ENCODE measurements at regions not wholly inside any gene's neighbourhood (a gene's known extent, or its start where the extent isn't known, plus 50 kb on each side); places are given as distances from the start of the nearest gene placed in this dataset.
"Not testable (repeated sequence)": the region's sequence is repeated elsewhere in the genome, so short reads cannot be mapped to it uniquely, and the experiment has no call there.

DNA sequence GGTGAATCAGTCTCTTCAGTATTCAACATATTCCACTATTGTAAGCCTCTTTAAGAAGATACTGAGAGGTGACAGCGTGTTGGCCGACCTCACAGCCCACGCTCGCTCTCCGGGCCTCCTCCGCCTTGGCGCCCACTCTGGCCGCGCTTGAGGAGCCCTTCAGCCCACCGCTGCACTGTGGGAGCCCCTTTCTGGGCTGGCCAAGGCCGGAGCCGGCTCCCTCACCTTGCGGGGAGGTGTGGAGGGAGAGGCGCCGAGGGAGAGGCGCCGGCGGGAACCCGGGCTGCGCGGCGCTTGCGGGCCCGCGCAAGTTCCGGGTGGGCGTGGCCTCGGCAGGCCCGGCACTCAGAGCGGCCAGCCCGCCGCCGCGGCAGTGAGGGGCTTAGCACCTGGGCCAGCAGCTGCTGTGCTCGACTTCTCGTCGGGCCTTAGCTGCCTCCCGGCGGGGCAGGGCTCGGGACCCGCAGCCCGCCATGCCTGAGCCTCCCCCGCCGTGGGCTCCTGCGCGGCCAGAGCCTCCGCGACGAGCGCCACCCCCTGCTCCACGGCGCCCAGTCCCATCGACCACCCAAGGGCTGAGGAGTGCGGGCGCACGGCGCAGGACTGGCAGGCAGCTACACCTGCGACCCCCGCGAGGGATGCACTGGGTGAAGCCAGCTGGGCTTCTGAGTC is 306.4 kb downstream of the SEMA3D start:
- not testable (repeated sequence) for DNase-seq (ENCODE audit: low read depth in 2 of 2)

DNA sequence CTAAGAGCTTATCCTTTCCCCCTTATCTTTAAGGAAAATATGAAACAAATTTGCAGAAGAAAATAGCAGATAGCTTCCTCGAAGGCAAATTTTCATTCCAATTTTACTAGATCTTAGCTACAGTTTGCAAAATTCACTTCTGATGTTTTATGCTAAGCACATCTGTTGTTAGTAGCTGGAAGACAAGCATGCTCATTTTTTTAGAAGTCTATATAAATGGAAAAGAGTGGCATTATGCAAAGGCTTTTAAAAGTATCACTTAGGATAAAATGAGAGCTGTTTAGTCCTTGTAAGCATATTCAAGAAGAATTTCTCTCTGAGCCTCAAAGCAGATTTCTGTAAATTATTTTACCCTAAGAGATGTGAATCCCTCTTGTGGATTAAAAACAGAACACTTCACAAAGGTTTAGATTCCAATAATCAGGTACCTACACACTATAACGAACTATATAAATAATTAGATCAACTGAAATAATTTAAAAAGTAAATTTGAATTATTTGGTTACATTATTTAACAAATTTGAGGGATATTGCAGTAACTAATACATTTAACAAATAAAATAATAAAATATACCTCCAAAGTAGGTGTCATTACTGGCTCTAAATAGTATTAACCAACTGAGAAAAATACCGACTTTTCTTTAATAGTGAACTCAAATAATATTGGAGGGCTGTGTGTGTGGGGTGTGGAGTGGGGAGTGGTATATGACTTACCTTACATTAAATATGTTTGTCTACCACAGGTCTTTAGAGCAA is 307.1 kb downstream of the SEMA3D start:
- DNase-seq (ENCODE audit: low read depth in 2 of 2) = no peak

DNA sequence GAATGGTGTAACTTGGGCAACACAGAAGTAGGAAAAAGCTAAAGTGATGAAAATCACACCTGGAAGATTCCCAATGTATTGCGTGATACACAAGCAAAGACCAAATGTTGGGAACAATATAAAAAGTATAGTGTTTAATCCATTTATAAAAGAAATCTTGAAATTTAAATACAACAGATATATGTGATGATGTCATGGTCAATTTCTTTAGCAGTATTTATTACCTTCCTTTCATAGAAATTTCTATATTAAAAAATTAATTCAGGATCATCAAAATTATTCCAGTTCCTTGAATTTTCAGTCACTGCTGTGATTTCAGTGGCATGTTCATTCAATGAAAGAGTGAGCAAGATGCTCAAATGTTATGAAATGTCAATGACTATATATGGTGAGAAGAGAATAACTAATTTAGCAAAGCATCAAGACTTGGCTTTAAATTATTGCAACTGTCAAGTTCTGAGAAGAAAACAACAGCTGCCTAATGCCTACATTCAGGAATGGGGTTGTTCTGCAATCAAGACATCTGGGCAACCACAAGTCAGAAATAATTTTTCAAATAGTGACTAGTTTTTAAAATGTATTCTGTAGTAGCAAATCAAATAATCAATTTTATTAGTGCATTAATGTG is 308.8 kb downstream of the SEMA3D start:
- DNase-seq (ENCODE audit: low read depth in 2 of 2) = no peak

DNA sequence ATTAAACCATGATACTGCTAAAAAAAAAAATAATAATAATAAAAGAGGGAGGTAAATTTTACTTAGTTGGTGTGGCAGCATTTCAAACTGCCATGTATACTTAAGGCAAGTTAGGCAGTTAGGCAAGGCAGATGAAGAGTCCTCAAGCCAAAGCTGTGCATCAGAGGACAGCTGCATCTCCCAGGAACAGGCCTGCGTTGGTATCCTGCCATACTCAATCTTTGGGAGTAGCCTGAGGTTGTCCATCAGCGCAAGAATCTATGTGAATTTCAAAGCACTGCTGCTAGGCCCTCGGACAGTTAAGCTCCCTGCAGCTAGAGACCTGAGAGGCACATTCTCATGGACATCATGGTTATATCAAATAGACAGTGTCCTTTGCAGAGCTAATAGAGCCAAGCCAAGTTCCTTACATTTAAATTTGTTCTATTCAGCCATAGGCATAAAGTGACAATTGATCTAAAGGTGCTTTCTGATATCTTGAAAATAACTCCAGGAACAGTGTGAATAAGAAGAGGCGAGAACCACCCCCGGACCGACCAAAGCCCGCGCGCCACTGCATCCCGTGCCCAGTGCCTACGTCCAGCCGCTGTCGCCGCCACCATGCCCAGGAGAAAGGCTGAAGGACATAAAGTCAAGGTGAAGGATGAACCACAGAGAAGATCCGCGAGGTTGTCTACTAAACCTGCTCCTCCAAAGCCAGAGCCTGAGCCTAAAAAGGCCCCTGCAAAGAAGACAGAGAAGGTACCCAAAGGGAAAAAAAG is 310.6 kb downstream of the SEMA3D start:
- no peak for DNase-seq (ENCODE audit: low read depth in 2 of 2)

DNA sequence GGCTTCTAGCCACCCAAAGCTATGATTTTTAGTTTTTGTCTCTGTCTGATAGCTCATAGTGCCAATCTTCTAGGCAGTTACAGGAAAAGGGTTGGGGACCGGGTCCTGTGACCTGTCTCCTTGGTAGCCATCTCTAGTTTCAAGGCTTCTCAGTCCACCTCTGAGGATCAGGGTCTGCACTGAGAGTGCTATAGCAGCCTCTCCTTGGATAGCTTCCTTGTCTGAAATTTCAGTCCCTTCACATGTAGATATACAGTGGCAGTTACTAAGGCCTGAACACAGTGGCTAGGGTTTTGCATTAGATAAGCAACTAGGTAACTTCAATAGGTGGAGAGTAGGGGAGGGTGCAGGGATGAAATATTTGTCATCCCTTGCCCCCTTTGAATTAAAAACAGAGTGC is 321.3 kb downstream of the SEMA3D start:
- DNase-seq (ENCODE audit: low read depth in 2 of 2) = no peak

DNA sequence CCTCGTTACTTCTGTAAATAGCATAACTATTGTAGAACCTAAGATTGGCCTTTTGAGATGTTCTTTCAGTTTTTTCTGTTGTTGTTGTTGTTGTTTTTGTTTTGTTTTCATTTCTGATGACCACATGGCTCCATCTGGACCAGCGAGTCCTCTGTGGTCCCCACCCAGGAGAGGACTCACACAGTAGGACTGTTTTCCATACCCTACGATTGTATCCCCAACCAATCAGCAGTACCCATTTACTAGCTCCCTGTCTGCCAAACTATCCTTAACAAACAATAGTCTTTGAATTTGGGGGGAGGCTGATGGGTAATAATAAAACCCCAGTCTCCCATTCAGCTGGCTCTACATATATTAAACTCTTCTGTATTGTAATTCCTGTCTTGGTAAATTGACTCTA is 329.5 kb downstream of the SEMA3D start:
- DNase-seq (ENCODE audit: low read depth in 2 of 2) = no peak

DNA sequence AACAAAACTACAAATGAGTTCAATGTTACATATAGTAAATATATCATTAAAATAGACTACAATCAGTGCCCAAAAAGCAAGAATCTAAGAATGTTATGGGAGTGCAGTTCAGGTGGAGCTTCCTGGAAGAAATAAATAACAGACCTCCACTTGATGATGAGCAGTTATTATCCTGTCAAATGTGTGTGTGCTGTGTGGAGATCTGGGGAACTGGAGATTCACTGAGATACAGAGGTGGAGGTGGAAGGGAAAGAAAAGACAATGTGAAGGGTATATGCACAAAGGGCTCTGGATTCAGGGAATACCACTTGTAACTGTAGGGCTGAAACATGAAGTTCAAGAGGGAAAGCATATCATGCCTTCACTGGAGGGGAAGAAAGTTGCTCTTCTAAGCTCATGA is 331.1 kb downstream of the SEMA3D start:
- no peak for DNase-seq (ENCODE audit: low read depth in 2 of 2)

DNA sequence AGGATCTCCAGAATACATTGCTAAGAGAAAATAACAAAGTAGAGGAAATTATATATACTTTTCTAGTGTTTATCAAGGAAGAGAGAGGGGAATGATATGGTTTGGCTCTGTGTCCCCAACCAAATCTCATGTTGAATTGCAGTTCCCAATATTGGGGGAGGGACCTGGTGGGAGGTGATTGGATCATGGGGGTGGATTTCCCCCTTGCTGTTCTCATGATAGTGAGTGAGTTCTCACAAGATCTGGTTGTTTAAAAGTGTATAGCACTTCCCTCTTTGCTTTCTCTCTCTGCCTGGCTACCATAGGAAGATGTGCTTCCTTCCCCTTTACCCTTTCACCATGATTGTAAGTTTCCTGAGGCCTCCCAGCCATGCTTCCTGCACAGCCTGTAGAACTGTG is 337.9 kb downstream of the SEMA3D start:
- DNase-seq (ENCODE audit: low read depth in 2 of 2) = not testable (repeated sequence)

DNA sequence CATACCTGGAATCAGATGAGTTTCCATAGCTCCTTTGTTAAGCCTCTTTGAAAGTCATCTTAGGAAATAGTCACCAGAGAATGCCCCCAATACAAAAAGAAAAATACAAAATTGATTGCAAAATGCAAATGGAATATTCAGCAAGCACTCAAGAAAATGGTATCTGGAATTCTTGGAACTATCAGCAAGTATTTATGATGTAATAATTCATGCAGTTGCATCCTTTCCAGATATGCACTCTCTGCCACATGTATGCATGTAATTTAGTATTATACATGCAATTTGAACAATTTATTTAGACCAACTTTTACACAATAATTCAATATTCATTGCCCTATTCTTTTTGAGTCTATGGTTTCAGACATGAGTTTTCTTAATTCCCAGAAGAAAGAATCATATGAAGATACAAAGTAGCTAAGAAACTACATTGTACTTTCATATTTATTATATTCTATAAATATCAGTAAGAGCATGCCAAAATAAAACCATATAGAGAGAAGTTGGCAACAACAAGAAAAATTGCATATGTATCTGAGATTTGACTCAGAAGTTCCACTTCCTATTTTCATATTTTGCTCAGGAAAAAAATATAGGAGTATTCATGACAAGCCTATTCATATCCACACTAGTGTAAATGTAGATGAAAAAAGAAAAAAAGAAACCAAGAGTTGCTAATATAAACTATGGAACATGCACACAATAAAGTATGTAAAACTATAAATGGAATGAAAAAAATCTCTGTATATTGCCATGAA is 338.5 kb downstream of the SEMA3D start:
- DNase-seq (ENCODE audit: low read depth in 2 of 2) = peak in 1 of 2 donors; percentile 2

DNA sequence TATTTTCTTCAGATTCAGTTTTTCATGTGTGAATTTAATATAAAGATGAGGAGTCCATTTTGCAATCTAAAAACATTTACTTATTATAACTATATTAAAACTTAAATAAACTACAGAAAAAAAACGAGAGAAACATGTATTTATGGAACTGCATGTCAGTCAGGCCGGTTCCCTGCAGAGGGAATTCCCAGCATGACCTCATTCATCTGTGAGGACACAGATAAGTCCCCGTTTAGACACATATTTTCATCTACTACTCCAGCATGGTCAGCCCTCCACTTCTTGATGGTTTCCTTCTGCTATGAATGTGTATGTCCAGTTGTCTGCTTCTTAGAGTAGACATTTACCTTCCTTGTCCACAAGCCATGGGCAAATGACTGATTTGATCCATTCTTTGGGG is 339.1 kb downstream of the SEMA3D start:
- peak; percentile 1 to 44 for DNase-seq (ENCODE audit: low read depth in 2 of 2)

DNA sequence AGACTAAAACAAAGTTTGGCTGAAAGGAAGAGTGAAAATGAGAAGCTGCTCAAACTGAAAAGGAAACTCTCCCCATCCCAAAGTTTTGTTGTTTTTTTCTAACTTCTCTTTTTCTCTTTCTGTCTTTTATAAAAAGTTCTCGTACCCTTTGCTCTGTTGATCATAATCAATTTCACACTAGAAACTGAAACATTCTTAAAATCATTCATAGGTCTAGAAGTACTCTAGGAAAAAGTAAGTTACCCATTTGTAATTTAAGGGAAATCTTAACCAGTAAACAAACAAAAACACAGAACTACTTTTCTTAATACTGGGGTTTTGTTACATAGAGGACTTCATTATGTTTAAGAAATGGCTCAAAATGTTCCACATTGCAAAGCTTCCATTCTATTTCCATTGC is 339.8 kb downstream of the SEMA3D start:
- DNase-seq (ENCODE audit: low read depth in 2 of 2) = no peak

DNA sequence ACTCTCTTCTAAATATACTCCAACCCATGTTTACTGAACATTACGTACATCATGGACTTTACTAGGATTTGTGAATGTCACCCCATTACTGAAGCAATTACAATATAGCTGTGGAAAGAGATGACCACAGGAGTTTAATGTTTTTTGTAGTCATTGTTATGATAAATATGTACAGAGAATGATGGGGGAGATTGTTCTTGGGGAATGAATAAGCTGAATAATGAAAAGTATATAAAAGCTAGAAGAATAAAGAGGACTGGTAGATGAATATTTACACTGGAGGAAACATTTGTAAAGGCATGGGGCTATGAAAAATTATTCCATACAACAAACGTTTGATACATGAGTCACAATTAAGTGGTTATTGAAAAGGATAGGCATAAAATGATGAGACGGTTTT is 340.9 kb downstream of the SEMA3D start:
- no peak for DNase-seq (ENCODE audit: low read depth in 2 of 2)

DNA sequence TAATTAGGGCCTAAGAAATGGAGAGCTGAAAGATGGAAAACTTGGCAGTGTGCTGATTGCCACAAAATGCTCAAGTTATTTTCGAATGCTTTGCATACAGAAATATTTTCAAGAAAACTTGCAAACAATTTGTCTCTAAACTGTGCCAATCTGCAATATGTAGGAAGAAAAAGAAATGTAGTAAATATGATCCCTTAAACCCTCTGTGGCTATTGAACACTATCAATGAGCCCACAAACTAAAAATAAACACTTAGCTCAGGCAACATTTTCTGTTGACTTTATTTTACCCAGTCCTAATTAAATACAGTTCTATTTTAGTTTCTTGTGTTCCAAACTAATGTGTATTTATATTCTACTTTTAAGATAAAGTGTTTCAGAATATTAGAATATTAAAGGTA is 342.1 kb downstream of the SEMA3D start:
- DNase-seq (ENCODE audit: low read depth in 2 of 2) = no peak

DNA sequence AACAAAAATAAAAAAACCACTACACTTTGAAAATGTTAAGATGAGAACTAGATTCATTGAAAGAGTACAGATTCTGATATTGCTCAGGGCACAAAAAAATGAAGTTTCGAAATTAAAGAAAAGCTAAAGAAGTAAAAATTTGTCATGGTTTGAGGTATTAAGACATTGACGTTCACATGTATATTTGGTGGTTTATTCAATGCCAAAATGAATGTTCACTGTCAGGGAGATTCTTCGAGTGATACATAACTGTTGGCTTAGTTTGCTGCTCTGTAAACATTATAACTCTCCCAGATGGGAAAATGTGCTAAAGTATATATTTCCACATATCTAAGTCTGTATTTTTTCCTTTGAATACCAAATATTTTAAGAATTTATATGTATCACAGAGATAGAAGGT is 345.0 kb downstream of the SEMA3D start:
- DNase-seq (ENCODE audit: low read depth in 2 of 2) = no peak

DNA sequence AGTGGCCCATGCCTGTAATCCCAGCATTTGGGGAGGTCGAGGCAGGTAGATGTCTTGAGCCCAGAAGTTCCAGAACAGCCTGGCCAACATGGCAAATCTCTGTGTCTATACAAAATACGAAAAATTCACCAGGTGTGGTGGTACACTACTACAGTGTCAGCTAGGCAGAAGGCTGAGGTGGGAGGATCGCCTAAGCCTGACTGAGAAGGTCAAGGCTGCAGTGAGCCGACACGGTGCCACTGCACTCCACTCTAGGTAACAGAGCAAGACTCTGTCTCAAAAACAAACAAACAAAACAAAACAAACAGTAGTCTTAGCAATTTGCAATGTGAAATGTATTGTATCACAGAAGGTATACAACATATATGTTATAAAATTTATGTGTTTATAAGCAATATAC is 348.0 kb downstream of the SEMA3D start:
- no peak for DNase-seq (ENCODE audit: low read depth in 2 of 2)

DNA sequence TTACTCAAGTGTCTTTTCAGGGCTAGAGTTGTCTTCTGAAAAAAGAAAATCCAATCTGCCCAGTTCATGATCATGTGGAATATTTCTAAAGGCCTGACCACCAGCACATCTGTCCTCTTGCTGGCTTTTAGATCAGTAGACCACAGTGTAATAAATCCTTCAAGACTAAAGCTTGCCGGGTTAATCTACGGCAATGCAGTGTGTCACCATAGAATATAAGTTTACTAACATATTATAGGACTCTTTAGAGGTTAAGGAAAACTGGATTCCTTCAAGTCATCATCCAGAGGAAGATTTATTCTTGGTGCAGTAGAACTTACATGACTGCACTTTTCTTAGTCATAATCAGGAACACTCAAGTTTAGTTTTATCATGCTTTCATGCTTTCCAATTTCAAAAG is 349.5 kb downstream of the SEMA3D start:
- DNase-seq (ENCODE audit: low read depth in 2 of 2) = no peak

DNA sequence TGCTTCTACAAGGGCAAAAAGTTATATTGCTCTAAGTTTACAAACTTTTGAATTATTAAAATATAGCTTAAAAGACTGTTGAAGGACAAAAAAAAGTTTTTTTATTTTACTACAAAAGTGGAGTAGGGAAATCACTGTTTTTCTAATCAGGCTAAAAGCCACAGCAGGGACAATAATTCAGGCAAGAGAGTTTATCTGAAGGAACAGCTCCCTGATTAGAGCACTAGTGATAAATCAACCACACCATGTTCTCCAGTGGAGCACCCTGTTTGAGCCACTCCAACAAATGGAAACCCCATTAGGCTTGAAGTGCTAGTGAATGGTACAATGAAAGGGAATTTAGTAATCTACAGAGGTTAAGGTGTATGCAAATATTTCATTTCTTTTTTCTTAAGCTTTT is 357.1 kb downstream of the SEMA3D start:
- DNase-seq (ENCODE audit: low read depth in 2 of 2) = no peak

DNA sequence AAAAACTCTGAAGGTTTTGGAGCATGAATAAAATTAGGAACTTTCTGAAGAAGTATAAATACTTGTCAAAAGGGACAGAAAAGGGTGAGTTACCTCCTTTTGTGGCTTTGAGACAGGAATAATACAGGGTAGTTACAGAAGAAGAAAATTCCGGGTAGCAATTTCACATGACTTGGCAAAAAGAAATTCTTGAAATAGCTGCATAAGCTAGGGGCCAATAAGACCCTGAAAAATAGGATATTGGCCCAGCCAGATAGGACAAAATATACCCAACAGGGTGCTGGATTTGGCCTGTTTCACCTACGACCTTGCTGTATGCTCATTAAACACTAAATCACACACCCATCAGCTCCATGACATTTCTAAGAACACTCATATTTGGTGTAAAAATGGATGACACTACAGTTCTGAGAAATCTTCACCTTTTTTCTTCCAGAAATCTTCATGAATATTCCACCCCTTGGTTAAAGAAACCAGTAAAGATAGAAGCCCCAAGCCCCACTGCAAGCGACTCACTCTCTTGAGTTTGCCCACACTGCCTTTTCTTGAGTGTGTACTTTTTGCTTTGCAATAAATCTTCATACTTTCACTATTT is 362.7 kb downstream of the SEMA3D start:
- DNase-seq (ENCODE audit: low read depth in 2 of 2) = no peak

DNA sequence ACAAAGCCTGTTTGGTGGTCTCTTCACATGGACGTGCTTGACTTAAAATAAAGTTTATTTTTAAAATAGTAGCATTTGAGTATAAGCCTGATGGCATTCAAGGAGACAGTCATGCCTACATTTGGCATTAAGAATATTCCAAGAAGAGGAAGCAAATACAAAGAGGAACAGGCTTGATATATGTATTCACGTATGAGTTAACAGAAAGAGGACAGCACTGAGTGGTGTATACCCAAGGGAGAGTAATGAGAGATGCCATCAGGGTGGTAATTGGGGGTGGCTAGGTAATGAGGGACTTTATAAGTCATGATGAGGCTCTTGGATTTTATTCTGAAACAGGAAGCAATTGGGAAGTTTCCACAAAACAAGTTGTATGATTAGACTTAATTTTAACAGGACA is 363.3 kb downstream of the SEMA3D start:
- DNase-seq (ENCODE audit: low read depth in 2 of 2) = no peak

DNA sequence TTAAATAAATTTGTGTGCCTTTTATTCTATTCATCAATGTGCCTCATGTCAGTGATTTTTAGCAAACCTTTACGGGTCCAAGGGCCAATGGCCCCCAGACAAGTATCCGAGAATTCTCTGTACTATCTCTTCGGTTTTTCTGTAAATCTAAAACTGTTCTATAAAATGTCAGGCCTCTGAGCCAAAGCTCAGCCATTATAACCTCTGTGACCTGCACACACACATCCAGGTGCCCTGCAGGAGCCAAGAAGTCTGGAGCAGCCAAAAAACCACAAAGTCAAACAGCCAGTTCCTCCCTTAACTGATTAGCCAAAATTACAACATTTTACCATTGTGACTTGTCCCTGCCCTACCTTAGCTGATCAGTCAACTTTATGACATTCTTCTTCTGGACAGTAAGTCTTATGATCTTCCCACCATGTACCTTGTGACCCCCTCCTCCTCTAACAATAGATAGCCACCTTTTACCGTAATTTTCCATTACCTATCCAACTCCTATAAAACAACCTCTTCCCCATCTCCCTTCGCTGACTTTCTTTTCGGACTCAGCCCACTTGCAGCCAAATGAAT is 363.8 kb downstream of the SEMA3D start:
- no peak for DNase-seq (ENCODE audit: low read depth in 2 of 2)
